Activated CD8-positive, alpha-beta T cell treated with anti-CD3 and anti-CD28 coated beads, Interleukin-2, amount 10 ng/mL, durations not matched to agents 7 days and 5 days (primary cell): ENCODE measurements at regions not wholly inside any gene's neighbourhood (a gene's known extent, or its start where the extent isn't known, plus 50 kb on each side); places are given as distances from the start of the nearest gene placed in this dataset.

Experiments
- ATAC-seq: fragments of 150-1000 bp; cut with Tn5 transposase; one replicate; pipeline ENCODE4 v1.10.0; 2021; ENCODE audit warnings: moderate library complexity
- CTCF ChIA-PET: fragments of 350-600 bp; sonication (Branson Sonifier 250); formaldehyde crosslinking; loops from one replicate; lab custom pipeline; 2021; ENCODE audit warnings: antibody characterized with exemption; lab: Charles Lee
- POLR2A ChIA-PET: fragments of 350-600 bp; sonication (Branson Sonifier 250); formaldehyde crosslinking; loops from one replicate; lab custom pipeline; 2021; ENCODE audit warnings: antibody characterized with exemption; lab: Charles Lee
- DNase-seq: peaks from one replicate; pipeline ENCODE4 v3.0.0-alpha.2; 2020
- H3K27ac Mint-ChIP-seq: one replicate; pipeline ENCODE4 v1.8.0; 2021; ENCODE audit warnings: mild to moderate bottlenecking, mixed read lengths
- H3K27me3 Mint-ChIP-seq: one replicate; pipeline ENCODE4 v1.8.0; 2021; ENCODE audit warnings: low read depth, mixed read lengths
- H3K36me3 Mint-ChIP-seq: one replicate; pipeline ENCODE4 v1.8.0; 2021; ENCODE audit warnings: low read depth, mixed read lengths
- H3K4me1 Mint-ChIP-seq: one replicate; pipeline ENCODE4 v1.8.0; 2021; ENCODE audit warnings: low read depth, mixed read lengths
- H3K4me3 Mint-ChIP-seq: one replicate; pipeline ENCODE4 v1.8.0; 2021; ENCODE audit warnings: mild to moderate bottlenecking, mixed read lengths
- H3K9me3 Mint-ChIP-seq: one replicate; pipeline ENCODE4 v1.8.0; 2022; ENCODE audit warnings: mixed read lengths; ENCODE audit not compliant: insufficient read depth

DNA sequence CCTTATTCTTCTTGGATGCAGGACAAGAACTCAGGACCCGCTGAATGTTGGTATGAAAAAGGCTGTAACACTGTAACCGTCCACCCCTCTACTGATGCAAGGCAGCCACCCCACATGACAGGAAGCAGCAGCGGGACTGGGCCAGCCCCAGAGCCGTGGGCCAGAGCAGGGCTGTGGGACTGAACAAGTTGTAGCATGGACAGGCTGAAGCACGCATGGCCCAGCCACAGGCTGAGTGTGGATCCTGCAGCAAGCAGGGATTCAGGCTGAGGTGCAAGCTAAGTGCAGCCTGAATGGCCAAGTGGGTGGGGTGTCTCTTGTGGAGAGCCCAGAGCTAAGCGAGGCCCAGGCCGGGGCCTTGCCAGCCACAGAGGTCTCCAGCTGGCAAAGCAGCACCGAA, 632.2 kb downstream of the SPOCK3 start:
- ATAC-seq = no peak
- ChIA-PET CTCF (no interaction called here), POLR2A (no interaction called here)
- H3K27ac Mint-ChIP-seq = no peak overlapping the region
- no peaks in the 10 kb centered on the region for H3K36me3 Mint-ChIP-seq
- H3K9me3 Mint-ChIP-seq = peaks cover 6% of the 10 kb centered on the region
- no peaks in the 10 kb centered on the region for H3K27me3 Mint-ChIP-seq
- no peak overlapping the region for H3K4me3 Mint-ChIP-seq
- DNase-seq = no peak
- no peaks in the 10 kb centered on the region for H3K4me1 Mint-ChIP-seq

- POLR2A ChIA-PET = no interaction called here
- Mint-ChIP-seq H3K36me3 (no peaks in the 10 kb centered on the region), H3K27ac (no peak overlapping the region), H3K27me3 (no peaks in the 10 kb centered on the region), H3K4me1 (no peaks in the 10 kb centered on the region), H3K4me3 (no peak overlapping the region), H3K9me3 (no peaks in the 10 kb centered on the region)
- DNase-seq (no peak), ATAC-seq (no peak)
- CTCF ChIA-PET = no interaction called here
Measured at GRCh38 chr4:166622425-166622977, 611.8 kb downstream of the SPOCK3 start.

DNA sequence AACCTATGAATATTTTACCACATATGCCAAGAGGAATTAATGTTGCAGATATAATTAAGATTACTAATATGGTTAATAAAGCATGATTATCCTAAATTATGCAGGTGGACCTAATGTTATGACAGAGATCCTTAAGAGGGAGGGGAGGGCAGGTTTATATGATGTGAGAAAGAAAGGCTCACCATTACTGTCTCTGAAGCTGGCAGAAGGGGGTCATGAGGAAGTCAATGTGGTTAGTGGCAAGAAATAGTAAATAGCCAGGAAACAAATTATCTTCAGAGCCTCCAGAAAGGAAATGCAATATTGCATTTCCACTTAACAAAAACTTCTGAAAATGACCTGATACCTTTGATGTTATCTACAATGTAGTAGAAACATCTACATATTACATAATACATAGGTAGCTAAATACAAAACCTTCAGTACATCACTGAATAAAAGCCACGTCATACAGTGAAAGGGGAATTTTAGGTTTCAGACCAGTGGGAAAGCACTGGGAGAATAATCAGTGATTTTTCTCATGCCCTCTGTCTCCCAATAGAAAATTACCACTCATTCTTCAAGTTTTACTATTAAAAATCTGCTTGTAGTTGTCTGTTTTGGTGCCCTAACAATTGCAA, 609.2 kb downstream of the SPOCK3 start:
- no peaks in the 10 kb centered on the region for H3K27me3 Mint-ChIP-seq

DNA sequence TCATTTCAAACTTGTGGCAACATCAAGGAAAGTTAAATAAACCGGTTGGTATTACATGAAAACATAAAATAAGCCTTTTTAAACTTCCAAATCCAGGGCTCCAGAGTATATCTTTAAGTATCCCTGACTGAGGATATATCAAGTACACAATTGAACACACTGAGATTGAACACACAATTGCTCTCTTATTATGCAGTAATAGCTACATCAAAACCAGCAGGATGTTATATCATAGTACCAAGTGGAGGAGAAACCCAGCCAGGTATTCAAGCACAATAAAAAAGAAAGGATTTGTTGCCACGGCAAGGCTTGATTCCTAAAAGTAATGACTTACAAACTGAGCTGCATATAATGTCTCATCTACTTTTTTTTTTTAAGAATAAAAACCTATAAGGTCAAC, 605.8 kb downstream of the SPOCK3 start:
- POLR2A ChIA-PET = no interaction called here
- no peak for DNase-seq
- H3K4me1 Mint-ChIP-seq = no peaks in the 10 kb centered on the region
- CTCF ChIA-PET = interaction anchor here (0.6 kb wide), 1 partner anchor 275 kb away, joined by 4 read pairs; no protein-coding TSS in a partner anchor
- no peaks in the 10 kb centered on the region for H3K27me3 Mint-ChIP-seq
- H3K27ac Mint-ChIP-seq = no peak overlapping the region
- ATAC-seq = no peak
- no peaks in the 10 kb centered on the region for H3K9me3 Mint-ChIP-seq
- H3K36me3 Mint-ChIP-seq = no peaks in the 10 kb centered on the region
- H3K4me3 Mint-ChIP-seq = no peak overlapping the region

More for the DNA sequence above, 609.2 kb downstream of the SPOCK3 start:
- H3K27ac Mint-ChIP-seq = no peak overlapping the region
- CTCF ChIA-PET = no interaction called here
- no peak for DNase-seq
- no peaks in the 10 kb centered on the region for H3K9me3 Mint-ChIP-seq
- ATAC-seq = no peak
- no peaks in the 10 kb centered on the region for H3K4me1 Mint-ChIP-seq
- H3K4me3 Mint-ChIP-seq = no peak overlapping the region
- POLR2A ChIA-PET = no interaction called here
- no peaks in the 10 kb centered on the region for H3K36me3 Mint-ChIP-seq

- POLR2A ChIA-PET = no interaction called here
- no peak for ATAC-seq
Measured at GRCh38 chr4:166635367-166635766, 598.9 kb downstream of the SPOCK3 start.

DNA sequence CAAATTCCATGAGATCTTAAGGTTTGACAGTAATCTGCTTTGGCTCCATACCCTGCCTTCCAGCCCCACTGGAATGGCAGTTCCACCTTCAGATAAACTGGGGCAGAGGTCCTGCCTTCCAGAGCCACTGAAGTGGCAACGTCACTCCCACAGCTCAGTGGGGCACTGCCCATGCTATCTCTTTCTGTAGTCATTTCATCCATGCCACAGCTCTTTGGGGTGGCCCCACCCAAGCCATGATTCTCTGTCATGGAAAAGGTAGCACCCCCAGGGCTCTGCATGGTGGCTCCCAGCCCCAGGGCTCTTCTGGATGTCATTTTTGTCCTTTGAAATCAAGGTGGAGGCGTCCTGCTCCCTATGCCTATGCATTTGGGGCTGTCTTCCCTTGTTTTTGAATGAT, 596.5 kb downstream of the SPOCK3 start:
- no peaks in the 10 kb centered on the region for H3K36me3 Mint-ChIP-seq
- H3K27me3 Mint-ChIP-seq = no peaks in the 10 kb centered on the region
- H3K4me3 Mint-ChIP-seq = no peak overlapping the region
- CTCF ChIA-PET = no interaction called here
- ATAC-seq = no peak
- H3K27ac Mint-ChIP-seq = no peak overlapping the region
- POLR2A ChIA-PET = no interaction called here
- no peak for DNase-seq
- peaks cover 9% of the 10 kb centered on the region for H3K9me3 Mint-ChIP-seq
- no peaks in the 10 kb centered on the region for H3K4me1 Mint-ChIP-seq

More at GRCh38 chr4:166635367-166635766, 598.9 kb downstream of the SPOCK3 start:
- Mint-ChIP-seq H3K27me3 (no peaks in the 10 kb centered on the region), H3K4me3 (no peak overlapping the region), H3K4me1 (no peaks in the 10 kb centered on the region), H3K9me3 (peaks cover 9% of the 10 kb centered on the region), H3K36me3 (no peaks in the 10 kb centered on the region), H3K27ac (no peak overlapping the region)
- CTCF ChIA-PET = no interaction called here
- DNase-seq = no peak

- no peaks in the 10 kb centered on the region for H3K4me1 Mint-ChIP-seq
- DNase-seq (no peak), ATAC-seq (no peak)
- H3K36me3 Mint-ChIP-seq = no peaks in the 10 kb centered on the region
- no peak overlapping the region for H3K27ac Mint-ChIP-seq
- POLR2A ChIA-PET = no interaction called here
- CTCF ChIA-PET = no interaction called here
- H3K27me3 Mint-ChIP-seq = no peaks in the 10 kb centered on the region
- H3K9me3 Mint-ChIP-seq = peaks cover 5% of the 10 kb centered on the region
- H3K4me3 Mint-ChIP-seq = no peak overlapping the region
Measured at GRCh38 chr4:166655231-166655630, 579.1 kb downstream of the SPOCK3 start.

GRCh38 chr4:166655705-166656104, 578.6 kb downstream of the SPOCK3 start:
- Mint-ChIP-seq H3K36me3 (no peaks in the 10 kb centered on the region), H3K27me3 (no peaks in the 10 kb centered on the region), H3K9me3 (peaks cover 5% of the 10 kb centered on the region), H3K4me1 (no peaks in the 10 kb centered on the region), H3K4me3 (no peak overlapping the region), H3K27ac (no peak overlapping the region)
- ChIA-PET CTCF (no interaction called here), POLR2A (no interaction called here)
- ATAC-seq (no peak), DNase-seq (no peak)

DNA sequence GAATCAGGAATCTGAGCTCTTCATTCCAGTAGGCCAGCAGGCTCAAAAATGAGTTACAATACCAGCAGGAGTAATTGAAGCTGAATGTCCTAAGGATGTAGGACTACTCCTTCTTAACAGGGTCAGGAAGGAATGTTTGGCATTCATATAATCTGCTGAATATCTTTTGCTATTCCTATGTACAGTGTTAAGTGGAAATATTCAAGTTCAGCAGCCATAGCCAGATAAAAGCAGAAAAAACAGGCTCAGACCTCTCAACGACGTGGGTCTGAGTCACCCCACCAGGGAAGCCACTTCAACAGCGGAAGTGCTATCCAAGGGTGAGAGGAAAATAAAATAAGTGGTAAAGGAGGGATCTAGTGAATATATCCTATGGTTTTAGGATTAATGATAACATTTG, 577.0 kb downstream of the SPOCK3 start:
- peaks cover 1% of the 10 kb centered on the region for H3K9me3 Mint-ChIP-seq
- H3K36me3 Mint-ChIP-seq = no peaks in the 10 kb centered on the region
- POLR2A ChIA-PET = no interaction called here
- H3K27ac Mint-ChIP-seq = no peak overlapping the region
- CTCF ChIA-PET = no interaction called here
- ATAC-seq (no peak), DNase-seq (no peak)
- H3K27me3 Mint-ChIP-seq = no peaks in the 10 kb centered on the region
- H3K4me1 Mint-ChIP-seq = no peaks in the 10 kb centered on the region
- no peak overlapping the region for H3K4me3 Mint-ChIP-seq

DNA sequence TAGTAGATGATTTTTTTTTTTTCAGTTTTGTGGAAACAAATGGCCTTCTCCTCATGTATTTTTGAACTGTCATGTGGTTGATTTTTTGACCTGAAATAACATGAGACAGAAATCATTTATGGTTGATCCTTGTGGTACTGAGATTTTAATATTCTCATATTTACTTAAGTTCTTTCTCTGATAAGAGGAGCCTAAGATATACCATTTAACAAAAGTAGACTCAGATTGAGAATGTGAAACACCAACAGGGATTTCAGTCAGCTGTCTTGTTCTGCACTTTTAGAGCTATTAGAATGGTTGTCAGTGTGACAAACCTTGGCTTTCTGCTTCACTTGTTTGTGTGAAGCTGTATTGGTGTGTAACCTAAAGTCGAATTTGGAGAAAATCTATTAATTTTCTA, 575.7 kb downstream of the SPOCK3 start:
- Mint-ChIP-seq H3K9me3 (no peaks in the 10 kb centered on the region), H3K4me3 (no peak overlapping the region), H3K27me3 (no peaks in the 10 kb centered on the region), H3K4me1 (no peaks in the 10 kb centered on the region), H3K36me3 (no peaks in the 10 kb centered on the region), H3K27ac (no peak overlapping the region)
- DNase-seq = no peak
- no peak for ATAC-seq
- ChIA-PET CTCF (no interaction called here), POLR2A (no interaction called here)

DNA sequence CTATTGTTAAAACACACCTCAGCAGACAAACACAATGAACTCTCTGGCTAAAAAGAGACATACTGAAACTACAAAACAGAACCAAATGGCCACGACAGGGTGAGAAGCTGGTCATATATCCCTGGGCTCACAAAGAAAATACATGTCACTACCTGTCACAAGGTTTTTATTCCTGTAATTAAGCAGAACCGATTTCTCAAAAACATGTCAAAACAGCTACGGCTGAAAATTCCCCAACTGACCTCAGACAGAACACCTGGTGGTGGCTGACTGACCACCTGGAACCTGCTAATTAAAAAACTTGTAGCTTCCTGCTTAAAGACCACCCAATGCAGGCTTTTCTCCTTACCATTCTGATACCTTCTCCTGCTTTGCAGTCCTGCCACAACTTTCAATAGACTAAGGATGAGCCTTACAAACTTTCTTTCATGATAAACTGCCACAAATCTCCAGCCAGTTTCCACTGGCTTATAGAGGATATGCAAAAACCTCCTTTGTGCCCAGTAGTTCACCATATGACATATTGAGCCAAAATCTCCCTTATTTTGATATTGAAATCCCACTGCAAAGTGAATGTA, 571.9 kb downstream of the SPOCK3 start:
- Mint-ChIP-seq H3K4me1 (no peaks in the 10 kb centered on the region), H3K9me3 (no peaks in the 10 kb centered on the region), H3K27ac (no peak overlapping the region), H3K4me3 (no peak overlapping the region), H3K36me3 (no peaks in the 10 kb centered on the region), H3K27me3 (no peaks in the 10 kb centered on the region)
- POLR2A ChIA-PET = no interaction called here
- CTCF ChIA-PET = no interaction called here
- no peak for DNase-seq
- no peak for ATAC-seq

- no peaks in the 10 kb centered on the region for H3K4me1 Mint-ChIP-seq
- no peak overlapping the region for H3K27ac Mint-ChIP-seq
- H3K36me3 Mint-ChIP-seq = no peaks in the 10 kb centered on the region
- H3K9me3 Mint-ChIP-seq = no peaks in the 10 kb centered on the region
- no peak overlapping the region for H3K4me3 Mint-ChIP-seq
- ATAC-seq (no peak), DNase-seq (no peak)
- POLR2A ChIA-PET = no interaction called here
- H3K27me3 Mint-ChIP-seq = no peaks in the 10 kb centered on the region
- CTCF ChIA-PET = no interaction called here
Measured at GRCh38 chr4:166670341-166670740, 564.0 kb downstream of the SPOCK3 start.
